ENCODE measurements at regions not wholly inside any gene's neighbourhood (a gene's known extent, or its start where the extent isn't known, plus 50 kb on each side); places are given as distances from the start of the nearest gene placed in this dataset.

GRCh38 chr5:8458038-8458383 lies 589.1 kb downstream of the MTRR start:
- Histone ChIP-seq H3K27ac (peak overlapping the region; percentile 79 to 80), H3K27me3 (replicated peaks; ENCODE audit: insufficient read depth) (no peaks in the 10 kb centered on the region), H3K9me3 (no peaks in the 10 kb centered on the region), H3K4me3 (peak overlapping the region; percentile 75), H3K36me3 (no peaks in the 10 kb centered on the region), H3K4me1 (ENCODE audit: control insufficient read depth in 1 of 2, low read depth in 2 of 2) (peaks cover 0 to 4% of the 10 kb centered on the region in 2 donors)
- DNase-seq (ENCODE audit: low spot score) (no peak), ATAC-seq (ENCODE audit: insufficient number of reproducible peaks, low FRiP score, low read depth) (no peak)
- no peak for TF ChIP-seq CTCF (IDR thresholded peaks at IDR 0.05)

- TF ChIP-seq CTCF (IDR thresholded peaks at IDR 0.05): no peak
- no peaks in the 10 kb centered on the region for H3K27me3 ChIP-seq (replicated peaks; ENCODE audit: insufficient read depth)
- no peak overlapping the region for H3K27ac ChIP-seq
- peaks cover 0 to 4% of the 10 kb centered on the region in 2 donors for H3K4me1 ChIP-seq (ENCODE audit: control insufficient read depth in 1 of 2, low read depth in 2 of 2)
- no peak for ATAC-seq (ENCODE audit: insufficient number of reproducible peaks, low FRiP score, low read depth)
- no peak overlapping the region for H3K4me3 ChIP-seq
- no peaks in the 10 kb centered on the region for H3K36me3 ChIP-seq
- no peak for DNase-seq (ENCODE audit: low spot score)
- H3K9me3 ChIP-seq: no peaks in the 10 kb centered on the region
These were observed 592.6 kb downstream of the MTRR start for GRCh38 chr5:8461543-8461942.

GRCh38 chr5:8462565-8462964 lies 593.6 kb downstream of the MTRR start:
- Histone ChIP-seq H3K9me3 (no peaks in the 10 kb centered on the region), H3K27ac (no peak overlapping the region), H3K36me3 (no peaks in the 10 kb centered on the region), H3K4me3 (no peak overlapping the region), H3K4me1 (ENCODE audit: control insufficient read depth in 1 of 2, low read depth in 2 of 2) (peaks cover 0 to 4% of the 10 kb centered on the region in 2 donors), H3K27me3 (replicated peaks; ENCODE audit: insufficient read depth) (no peaks in the 10 kb centered on the region)
- ATAC-seq (ENCODE audit: insufficient number of reproducible peaks, low FRiP score, low read depth): no peak
- DNase-seq (ENCODE audit: low spot score): no peak
- TF ChIP-seq CTCF (IDR thresholded peaks at IDR 0.05): no peak

GRCh38 chr5:8470489-8470888 lies 601.5 kb downstream of the MTRR start:
- DNase-seq (ENCODE audit: low spot score) (no peak), ATAC-seq (ENCODE audit: insufficient number of reproducible peaks, low FRiP score, low read depth) (no peak)
- no peak for TF ChIP-seq CTCF (IDR thresholded peaks at IDR 0.05)
- Histone ChIP-seq H3K4me3 (no peak overlapping the region), H3K9me3 (peaks cover 4% of the 10 kb centered on the region), H3K4me1 (ENCODE audit: control insufficient read depth in 1 of 2, low read depth in 2 of 2) (no peaks in the 10 kb centered on the region), H3K27ac (no peak overlapping the region), H3K36me3 (no peaks in the 10 kb centered on the region), H3K27me3 (replicated peaks; ENCODE audit: insufficient read depth) (no peaks in the 10 kb centered on the region)

- ATAC-seq (ENCODE audit: insufficient number of reproducible peaks, low FRiP score, low read depth): no peak
- TF ChIP-seq CTCF (IDR thresholded peaks at IDR 0.05): no peak
These were observed 602.6 kb downstream of the MTRR start for GRCh38 chr5:8471581-8471980.

More at GRCh38 chr5:8471581-8471980, 602.6 kb downstream of the MTRR start:
- H3K4me1 ChIP-seq (ENCODE audit: control insufficient read depth in 1 of 2, low read depth in 2 of 2): no peaks in the 10 kb centered on the region
- no peak overlapping the region for H3K4me3 ChIP-seq
- no peak overlapping the region for H3K27ac ChIP-seq
- no peaks in the 10 kb centered on the region for H3K27me3 ChIP-seq (replicated peaks; ENCODE audit: insufficient read depth)
- peaks cover 4% of the 10 kb centered on the region for H3K9me3 ChIP-seq
- DNase-seq (ENCODE audit: low spot score): no peak
- H3K36me3 ChIP-seq: no peaks in the 10 kb centered on the region

Measured in thoracic aorta (tissue), 2 donors.